ENCODE measurements at regions not wholly inside any gene's neighbourhood (a gene's known extent, or its start where the extent isn't known, plus 50 kb on each side); places are given as distances from the start of the nearest gene placed in this dataset.

GRCh38 chr10:117900280-117900679 lies 146.5 kb downstream of the RAB11FIP2 start:
- CTCF ChIA-PET = no interaction called here
- POLR2A ChIA-PET = no interaction called here
- no peak for DNase-seq (ENCODE audit: extremely low spot score)
- no peak for TF ChIP-seq CTCF (IDR thresholded peaks at IDR 0.05; ENCODE audit: control extremely low read depth, extremely low read depth, low read depth, missing control alignments)

GRCh38 chr10:117903854-117904253 lies 142.9 kb downstream of the RAB11FIP2 start:
- no peak for DNase-seq (ENCODE audit: extremely low spot score)
- ChIA-PET CTCF (no interaction called here), POLR2A (no interaction called here)
- no peak for TF ChIP-seq CTCF (IDR thresholded peaks at IDR 0.05; ENCODE audit: control extremely low read depth, extremely low read depth, low read depth, missing control alignments)

- POLR2A ChIA-PET = no interaction called here
- no peak for DNase-seq (ENCODE audit: extremely low spot score)
- TF ChIP-seq CTCF (IDR thresholded peaks at IDR 0.05; ENCODE audit: control extremely low read depth, extremely low read depth, low read depth, missing control alignments) = no peak
- CTCF ChIA-PET = no interaction called here
Measured at GRCh38 chr10:117905404-117905803, 141.3 kb downstream of the RAB11FIP2 start.

GRCh38 chr10:117911684-117912083 lies 135.1 kb downstream of the RAB11FIP2 start:
- ChIA-PET POLR2A (no interaction called here), CTCF (no interaction called here)
- no peak for TF ChIP-seq CTCF (IDR thresholded peaks at IDR 0.05; ENCODE audit: control extremely low read depth, extremely low read depth, low read depth, missing control alignments)
- no peak for DNase-seq (ENCODE audit: extremely low spot score)

- no peak for TF ChIP-seq CTCF (IDR thresholded peaks at IDR 0.05; ENCODE audit: control extremely low read depth, extremely low read depth, low read depth, missing control alignments)
- no peak for DNase-seq (ENCODE audit: extremely low spot score)
- ChIA-PET POLR2A (no interaction called here), CTCF (interaction anchor here (0.9 kb wide), 1 partner anchor 27 kb away, joined by 3 read pairs; no protein-coding TSS in a partner anchor)
Measured at GRCh38 chr10:117914334-117914733, 132.4 kb downstream of the RAB11FIP2 start.

- CTCF ChIA-PET = interaction anchor here (1.2 kb wide), 1 partner anchor 22 kb away, joined by 3 read pairs; no protein-coding TSS in a partner anchor
- DNase-seq (ENCODE audit: extremely low spot score) = no peak
- POLR2A ChIA-PET = no interaction called here
- TF ChIP-seq CTCF (IDR thresholded peaks at IDR 0.05; ENCODE audit: control extremely low read depth, extremely low read depth, low read depth, missing control alignments) = no peak
Measured at GRCh38 chr10:117920956-117921355, 125.8 kb downstream of the RAB11FIP2 start.

GRCh38 chr10:117921421-117921820 lies 125.3 kb downstream of the RAB11FIP2 start:
- ChIA-PET CTCF (interaction anchor here (0.9 kb wide), 1 partner anchor 55 kb away, joined by 3 read pairs; no protein-coding TSS in a partner anchor), POLR2A (no interaction called here)
- DNase-seq (ENCODE audit: extremely low spot score) = no peak
- TF ChIP-seq CTCF (IDR thresholded peaks at IDR 0.05; ENCODE audit: control extremely low read depth, extremely low read depth, low read depth, missing control alignments) = no peak
